GM10266 (cell line): ENCODE measurements at regions not wholly inside any gene's neighbourhood (a gene's known extent, or its start where the extent isn't known, plus 50 kb on each side); places are given as distances from the start of the nearest gene placed in this dataset.

Experiments
- DNase-seq: peaks from one replicate; pipeline ENCODE4 v3.0.0; 2012; ENCODE audit errors: extremely low spot score
- CTCF ChIP-seq: IDR thresholded peaks from 2 replicates; pipeline ENCODE4 v1.5.1; 2012; ENCODE audit warnings: mild to moderate bottlenecking, low read depth; ENCODE audit not compliant: control insufficient read depth, insufficient read depth; ENCODE audit errors: missing control alignments

DNA sequence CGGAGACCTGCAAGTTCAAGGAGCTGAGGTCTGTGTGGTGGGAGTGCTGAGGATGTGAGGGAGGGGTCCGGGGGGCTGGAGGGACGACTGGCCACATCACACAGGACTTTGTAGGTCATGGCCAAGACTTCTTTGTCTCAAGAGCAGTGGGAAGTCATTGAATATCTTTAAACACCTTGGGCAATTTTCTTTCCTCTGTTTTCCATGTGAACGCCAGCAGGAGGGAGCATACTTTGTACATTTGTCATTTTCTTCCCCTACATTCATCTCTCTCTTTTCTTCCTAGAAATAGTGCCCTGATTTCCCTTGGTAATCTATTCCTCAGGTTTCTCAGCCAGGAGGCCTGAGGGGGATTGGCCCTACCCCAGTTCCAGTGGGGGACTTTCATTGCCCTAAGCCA, 153.7 kb upstream of the MSX2 start:
- TF ChIP-seq CTCF: no peak
- no peak for DNase-seq

DNA sequence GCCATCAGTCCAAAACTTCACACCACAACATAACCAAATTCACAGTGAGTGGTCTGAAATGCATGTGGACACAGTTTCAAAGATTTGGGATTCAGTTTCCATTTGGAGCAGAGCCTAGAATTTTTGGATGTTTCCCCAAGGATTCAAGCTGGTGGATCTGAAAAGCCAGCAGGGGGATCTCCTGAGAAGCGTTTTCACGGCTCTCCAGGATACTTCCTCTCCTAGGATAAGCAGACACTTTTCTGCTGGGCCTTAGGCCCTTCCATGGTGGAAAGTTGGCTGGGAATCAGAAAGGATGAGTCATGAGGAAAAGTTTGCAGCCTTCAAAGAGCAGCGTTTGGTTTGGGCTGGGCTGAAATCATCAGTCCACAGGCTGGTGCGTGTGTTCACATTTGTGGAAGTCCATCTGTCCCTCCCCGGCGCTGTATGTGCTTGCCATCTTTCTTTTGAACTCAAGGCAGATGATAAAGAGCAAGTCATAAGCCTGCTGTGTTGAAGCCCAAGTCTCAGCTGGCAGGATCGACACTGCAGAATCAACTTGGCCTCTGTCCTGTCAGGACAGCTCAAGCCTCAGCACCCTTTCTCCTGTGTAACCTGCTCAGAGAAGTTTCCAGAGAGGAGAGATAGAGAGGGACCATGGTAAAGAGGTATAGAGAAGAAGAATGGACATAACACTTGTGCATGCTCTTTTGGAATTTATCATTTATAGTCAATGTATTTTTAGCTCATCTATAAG, 152.6 kb upstream of the MSX2 start:
- no peak for TF ChIP-seq CTCF

GRCh38 chr5:174572591-174572990, 151.8 kb upstream of the MSX2 start:
- no peak for DNase-seq

More for the DNA sequence above, 152.6 kb upstream of the MSX2 start:
- DNase-seq: no peak

GRCh38 chr5:174573221-174573994, 151.0 kb upstream of the MSX2 start:
- DNase-seq: no peak
- no peak for TF ChIP-seq CTCF

More at GRCh38 chr5:174572591-174572990, 151.8 kb upstream of the MSX2 start:
- no peak for TF ChIP-seq CTCF

- no peak for TF ChIP-seq CTCF
- no peak for DNase-seq
These were observed 149.3 kb upstream of the MSX2 start for GRCh38 chr5:174575043-174575442.

DNA sequence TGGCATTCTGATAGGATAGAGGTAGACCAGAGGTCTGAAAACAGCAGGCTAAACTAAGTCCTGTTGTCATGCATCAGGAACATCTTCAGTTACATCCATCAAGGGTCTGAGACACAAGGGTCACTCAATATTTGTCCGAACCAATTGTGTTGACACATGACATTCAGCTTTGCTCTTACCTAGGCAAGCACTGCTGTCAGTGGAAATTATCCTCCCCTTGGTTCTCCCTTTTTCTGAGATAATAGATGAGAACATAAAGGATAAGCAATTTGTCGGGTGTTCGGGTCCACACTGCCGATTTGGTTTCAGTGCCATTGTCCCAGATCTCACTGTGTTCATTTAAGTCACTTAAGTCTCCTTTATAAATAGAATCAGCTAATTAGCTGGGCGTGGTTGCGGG, 148.3 kb upstream of the MSX2 start:
- no peak for TF ChIP-seq CTCF
- DNase-seq: no peak

DNA sequence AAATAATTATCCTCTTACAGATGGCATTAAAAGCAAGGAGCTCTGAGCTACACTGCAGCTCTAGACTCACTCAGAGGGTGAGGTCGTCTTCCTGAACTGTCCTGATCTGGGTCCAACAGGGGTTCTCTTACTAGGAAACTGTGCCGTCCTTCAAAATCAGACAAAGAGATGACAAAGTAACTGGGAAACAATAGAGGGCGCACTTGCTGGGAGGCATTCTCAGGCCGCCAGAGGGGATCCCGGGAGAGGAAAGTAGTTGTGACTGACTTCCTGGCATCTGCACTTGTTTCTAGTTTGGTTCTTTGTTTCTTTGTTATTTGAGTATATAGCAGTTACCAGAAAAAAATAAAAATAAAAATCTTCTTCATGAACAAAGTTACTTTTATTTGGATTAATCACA, 142.9 kb upstream of the MSX2 start:
- DNase-seq: no peak
- no peak for TF ChIP-seq CTCF
